ENCODE measurements at regions not wholly inside any gene's neighbourhood (a gene's known extent, or its start where the extent isn't known, plus 50 kb on each side); places are given as distances from the start of the nearest gene placed in this dataset.
A peak's percentile ranks its signal among the peaks of the same experiment; 100 is the strongest.

DNA sequence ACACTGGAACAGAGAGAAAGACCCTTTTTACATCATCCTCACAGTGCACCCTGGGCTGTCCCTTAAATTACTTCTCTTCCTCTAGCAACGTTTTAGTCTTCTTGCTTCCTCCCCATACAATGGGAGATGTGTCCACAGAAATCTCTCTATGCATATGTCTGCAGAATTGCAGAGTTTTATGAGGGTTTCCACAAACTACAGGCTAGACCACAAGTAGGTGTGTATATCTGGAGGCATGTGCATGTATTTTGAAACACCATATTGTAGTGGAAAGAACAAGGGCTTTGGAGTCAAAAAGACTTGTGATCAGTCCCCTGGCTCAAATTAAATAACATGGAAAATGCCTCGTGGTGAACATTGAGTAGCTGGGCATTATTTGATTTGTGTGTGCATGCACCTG is 121.3 kb upstream of the IPO9 start:
- Histone ChIP-seq H3K27me3 (ENCODE audit: control insufficient read depth, insufficient read depth, low read length) (no peaks in the 10 kb centered on the region), H3K27ac (ENCODE audit: low read depth, low read length) (no peak overlapping the region), H3K9me3 (ENCODE audit: control insufficient read depth, insufficient read depth, low read length) (no peaks in the 10 kb centered on the region), H3K4me3 (ENCODE audit: low read depth, low read length) (no peak overlapping the region)
- POLR2A ChIA-PET = interaction anchor here (0.6 kb wide), 1 partner anchor 24 kb away, joined by 3 read pairs; no protein-coding TSS in a partner anchor
- TF ChIP-seq, protein P1, sequence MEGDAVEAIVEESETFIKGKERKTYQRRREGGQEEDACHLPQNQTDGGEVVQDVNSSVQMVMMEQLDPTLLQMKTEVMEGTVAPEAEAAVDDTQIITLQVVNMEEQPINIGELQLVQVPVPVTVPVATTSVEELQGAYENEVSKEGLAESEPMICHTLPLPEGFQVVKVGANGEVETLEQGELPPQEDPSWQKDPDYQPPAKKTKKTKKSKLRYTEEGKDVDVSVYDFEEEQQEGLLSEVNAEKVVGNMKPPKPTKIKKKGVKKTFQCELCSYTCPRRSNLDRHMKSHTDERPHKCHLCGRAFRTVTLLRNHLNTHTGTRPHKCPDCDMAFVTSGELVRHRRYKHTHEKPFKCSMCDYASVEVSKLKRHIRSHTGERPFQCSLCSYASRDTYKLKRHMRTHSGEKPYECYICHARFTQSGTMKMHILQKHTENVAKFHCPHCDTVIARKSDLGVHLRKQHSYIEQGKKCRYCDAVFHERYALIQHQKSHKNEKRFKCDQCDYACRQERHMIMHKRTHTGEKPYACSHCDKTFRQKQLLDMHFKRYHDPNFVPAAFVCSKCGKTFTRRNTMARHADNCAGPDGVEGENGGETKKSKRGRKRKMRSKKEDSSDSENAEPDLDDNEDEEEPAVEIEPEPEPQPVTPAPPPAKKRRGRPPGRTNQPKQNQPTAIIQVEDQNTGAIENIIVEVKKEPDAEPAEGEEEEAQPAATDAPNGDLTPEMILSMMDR (IDR thresholded peaks at IDR 0.05; ENCODE audit: low read depth, low read length) = no peak
- CTCF ChIA-PET = interaction anchor here (1.0 to 10.4 kb wide), 7 partner anchors 11 to 177 kb away, joined by 3 to 232 read pairs (median 28); no protein-coding TSS in a partner anchor
- DNase-seq (ENCODE audit: low read depth, low spot score) = no peak

DNA sequence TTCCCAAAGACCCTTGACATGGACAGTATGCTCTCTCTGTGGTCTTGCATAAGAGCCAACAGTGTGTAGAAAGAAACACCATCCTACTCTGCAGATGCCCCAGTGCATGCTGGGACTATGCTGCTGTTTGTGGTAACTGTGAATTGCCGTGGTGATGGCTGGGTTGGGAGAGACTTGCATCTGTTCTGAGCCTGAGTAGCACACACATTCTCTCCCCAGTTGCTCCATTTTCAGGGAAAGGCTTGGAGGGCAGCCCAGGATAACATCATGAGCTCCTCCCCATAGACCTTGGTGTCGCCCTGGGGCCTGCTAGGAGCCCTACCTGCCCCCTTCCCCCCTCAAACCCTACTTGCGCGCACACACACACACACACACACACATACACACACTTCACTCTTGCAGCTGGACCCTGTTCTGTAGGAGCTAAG is 120.9 kb upstream of the IPO9 start:
- Histone ChIP-seq H3K4me3 (ENCODE audit: low read depth, low read length) (no peak overlapping the region), H3K27ac (ENCODE audit: low read depth, low read length) (peak overlapping the region; percentile 57), H3K9me3 (ENCODE audit: control insufficient read depth, insufficient read depth, low read length) (no peaks in the 10 kb centered on the region), H3K27me3 (ENCODE audit: control insufficient read depth, insufficient read depth, low read length) (no peaks in the 10 kb centered on the region)
- CTCF ChIA-PET = interaction anchor here (1.0 to 10.4 kb wide), 13 partner anchors 11 to 178 kb away, joined by 3 to 232 read pairs (median 10); no protein-coding TSS in a partner anchor
- POLR2A ChIA-PET = interaction anchor here (0.6 kb wide), 1 partner anchor 24 kb away, joined by 3 read pairs; no protein-coding TSS in a partner anchor
- DNase-seq (ENCODE audit: low read depth, low spot score) = peak; percentile 65
- TF ChIP-seq, protein P1 (IDR thresholded peaks at IDR 0.05; ENCODE audit: low read depth, low read length) = no peak

DNA sequence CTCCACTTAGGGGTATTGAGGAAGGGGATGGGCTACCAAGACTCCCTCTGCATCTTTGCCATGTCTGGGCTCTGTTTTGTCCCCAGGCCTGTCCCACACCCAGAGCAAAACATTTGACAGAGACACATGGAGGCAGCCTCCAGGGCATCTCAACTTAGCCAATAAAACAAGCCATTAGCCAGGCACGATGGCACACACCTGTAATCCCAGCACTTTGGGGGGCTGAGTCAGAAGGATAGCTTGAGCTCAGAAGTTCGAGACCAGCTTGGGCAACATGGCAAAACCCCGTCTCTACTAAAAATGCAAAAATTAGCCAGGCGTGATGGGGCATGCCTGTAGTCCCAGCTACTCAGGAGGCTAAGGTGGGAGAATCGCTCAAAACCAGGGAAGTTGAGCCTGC is 120.3 kb upstream of the IPO9 start:
- Histone ChIP-seq H3K27me3 (ENCODE audit: control insufficient read depth, insufficient read depth, low read length) (no peaks in the 10 kb centered on the region), H3K27ac (ENCODE audit: low read depth, low read length) (peak overlapping the region; percentile 57), H3K9me3 (ENCODE audit: control insufficient read depth, insufficient read depth, low read length) (no peaks in the 10 kb centered on the region), H3K4me3 (ENCODE audit: low read depth, low read length) (no peak overlapping the region)
- DNase-seq (ENCODE audit: low read depth, low spot score) = no peak
- CTCF ChIA-PET = interaction anchor here (0.7 to 10.4 kb wide), 46 partner anchors 7 to 426 kb away, joined by 3 to 232 read pairs (median 4); no protein-coding TSS in a partner anchor
- TF ChIP-seq, protein P1 (IDR thresholded peaks at IDR 0.05; ENCODE audit: low read depth, low read length) = no peak
- POLR2A ChIA-PET = interaction anchor here (0.7 kb wide), 1 partner anchor 86 kb away, joined by 5 read pairs; no protein-coding TSS in a partner anchor

DNA sequence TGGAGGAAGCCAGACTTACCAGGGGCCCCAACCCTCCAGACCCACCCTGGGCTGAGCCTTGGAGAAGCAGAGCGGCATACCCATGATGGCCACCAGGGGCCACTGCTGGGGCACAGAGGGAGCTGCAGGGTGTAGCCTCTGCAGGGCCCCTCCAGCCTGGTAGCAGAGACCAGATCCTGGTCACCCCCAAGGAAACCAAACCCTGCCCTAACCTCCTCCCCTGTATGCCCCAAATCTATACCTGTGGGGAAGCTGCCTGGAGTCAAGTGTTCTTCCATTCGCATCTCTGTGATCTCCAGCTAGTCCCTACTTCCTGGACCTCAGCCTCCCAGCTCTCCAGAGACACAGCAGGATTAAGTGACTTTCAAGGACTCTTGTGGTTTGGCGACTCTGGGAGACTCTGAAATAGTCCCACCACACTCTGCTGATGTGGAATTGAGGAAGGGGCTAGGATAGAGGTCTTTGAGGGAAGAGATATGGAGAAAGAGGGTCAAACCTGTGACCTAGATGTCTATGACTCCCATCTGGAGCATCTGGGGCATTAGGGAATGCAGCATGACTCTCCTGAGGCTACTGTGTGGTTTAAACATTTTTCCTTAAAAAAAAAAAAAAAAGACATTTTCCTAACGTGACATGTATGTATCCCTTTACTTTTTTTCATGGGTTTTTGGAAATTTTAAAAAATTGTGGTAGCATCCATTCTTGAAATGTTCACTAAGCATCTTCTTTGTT is 119.2 kb upstream of the IPO9 start:
- no peak overlapping the region for H3K4me3 ChIP-seq (ENCODE audit: low read depth, low read length)
- POLR2A ChIA-PET = no interaction called here
- no peaks in the 10 kb centered on the region for H3K9me3 ChIP-seq (ENCODE audit: control insufficient read depth, insufficient read depth, low read length)
- TF ChIP-seq, protein P1 (IDR thresholded peaks at IDR 0.05; ENCODE audit: low read depth, low read length) = peak; percentile 85
- no peak for DNase-seq (ENCODE audit: low read depth, low spot score)
- CTCF ChIA-PET = interaction anchor here (0.5 to 10.4 kb wide), 58 partner anchors 8 to 824 kb away, joined by 3 to 232 read pairs (median 4); no protein-coding TSS in a partner anchor
- H3K27me3 ChIP-seq (ENCODE audit: control insufficient read depth, insufficient read depth, low read length) = no peaks in the 10 kb centered on the region
- H3K27ac ChIP-seq (ENCODE audit: low read depth, low read length) = peak overlapping the region; percentile 70
